Occipital lobe (tissue), 1 donor: ENCODE measurements at regions not wholly inside any gene's neighbourhood (a gene's known extent, or its start where the extent isn't known, plus 50 kb on each side); places are given as distances from the start of the nearest gene placed in this dataset.
"Not testable (repeated sequence)": the region's sequence is repeated elsewhere in the genome, so short reads cannot be mapped to it uniquely, and the experiment has no call there.

ENCODE experiments used
- DNase-seq: peaks from one replicate; lab custom pipeline; 2025; lab: John Stamatoyannopoulos, UW

- DNase-seq: no peak
Observed at GRCh38 chr3:75118779-75119178, 504.3 kb upstream of the CNTN3 start.

GRCh38 chr3:75126556-75126955 lies 512.1 kb upstream of the CNTN3 start:
- no peak for DNase-seq

- DNase-seq: no peak
Observed at GRCh38 chr3:75129101-75129500, 514.6 kb upstream of the CNTN3 start.

- no peak for DNase-seq
Observed at GRCh38 chr3:75136100-75136897, 521.8 kb upstream of the CNTN3 start.

- DNase-seq: no peak
Observed at GRCh38 chr3:75138345-75138744, 523.9 kb upstream of the CNTN3 start.

GRCh38 chr3:75140904-75141615 lies 523.1 kb upstream of the FRG2C start:
- DNase-seq: no peak

- no peak for DNase-seq
Observed at GRCh38 chr3:75144406-75144805, 519.7 kb upstream of the FRG2C start.

GRCh38 chr3:75171630-75172230 lies 492.4 kb upstream of the FRG2C start:
- no peak for DNase-seq

- no peak for DNase-seq
Observed at GRCh38 chr3:75176937-75177336, 487.2 kb upstream of the FRG2C start.

- no peak for DNase-seq
Observed at GRCh38 chr3:75180235-75180944, 483.7 kb upstream of the FRG2C start.

GRCh38 chr3:75180945-75181298 lies 483.2 kb upstream of the FRG2C start:
- no peak for DNase-seq

- no peak for DNase-seq
Observed at GRCh38 chr3:75188962-75189361, 475.2 kb upstream of the FRG2C start.

GRCh38 chr3:75192146-75192616 lies 471.9 kb upstream of the FRG2C start:
- DNase-seq: no peak

GRCh38 chr3:75193797-75194196 lies 470.3 kb upstream of the FRG2C start:
- DNase-seq: no peak

- not testable (repeated sequence) for DNase-seq
Observed at GRCh38 chr3:75214332-75214731, 449.8 kb upstream of the FRG2C start.

- DNase-seq: no peak
Observed at GRCh38 chr3:75218577-75218976, 445.6 kb upstream of the FRG2C start.

GRCh38 chr3:75220932-75221331 lies 443.2 kb upstream of the FRG2C start:
- no peak for DNase-seq

GRCh38 chr3:75224412-75224811 lies 439.7 kb upstream of the FRG2C start:
- DNase-seq: no peak

GRCh38 chr3:75232216-75232615 lies 431.9 kb upstream of the FRG2C start:
- no peak for DNase-seq

GRCh38 chr3:75235631-75236030 lies 428.5 kb upstream of the FRG2C start:
- no peak for DNase-seq

- DNase-seq: no peak
Observed at GRCh38 chr3:75237053-75237452, 427.1 kb upstream of the FRG2C start.

- no peak for DNase-seq
Observed at GRCh38 chr3:75237477-75237876, 426.7 kb upstream of the FRG2C start.
